ENCODE measurements at regions not wholly inside any gene's neighbourhood (a gene's known extent, or its start where the extent isn't known, plus 50 kb on each side); places are given as distances from the start of the nearest gene placed in this dataset.
"Not testable (repeated sequence)": the region's sequence is repeated elsewhere in the genome, so short reads cannot be mapped to it uniquely, and the experiment has no call there.

DNA sequence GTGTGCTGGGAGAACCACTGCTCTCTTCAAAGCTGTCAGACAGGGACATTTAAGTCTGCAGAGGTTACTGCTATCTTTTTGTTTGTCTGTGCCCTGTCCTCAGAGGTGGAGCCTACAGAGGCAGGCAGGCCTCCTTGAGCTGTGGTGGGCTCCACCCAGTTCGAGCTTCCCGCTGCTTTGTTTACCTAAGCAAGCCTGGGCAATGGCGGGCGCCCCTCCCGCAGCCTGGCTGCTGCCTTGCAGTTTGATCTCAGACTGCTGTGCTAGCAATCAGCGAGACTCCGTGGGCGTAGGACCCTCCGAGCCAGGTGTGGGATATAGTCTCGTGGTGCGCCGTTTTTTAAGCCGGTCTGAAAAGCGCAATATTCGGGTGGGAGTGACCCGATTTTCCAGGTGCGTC, 164.0 kb downstream of the HRH4 start:
- not testable (repeated sequence) for DNase-seq (ENCODE audit: low read depth in 2 of 2)

- DNase-seq (ENCODE audit: low read depth in 2 of 2): no peak
Measured at GRCh38 chr18:24627644-24628315, 167.3 kb downstream of the HRH4 start.

- DNase-seq (ENCODE audit: low read depth in 2 of 2): no peak
Measured at GRCh38 chr18:24628326-24628725, 167.9 kb downstream of the HRH4 start.

- DNase-seq (ENCODE audit: low read depth in 2 of 2): no peak
Measured at GRCh38 chr18:24629921-24630320, 169.5 kb downstream of the HRH4 start.

DNA sequence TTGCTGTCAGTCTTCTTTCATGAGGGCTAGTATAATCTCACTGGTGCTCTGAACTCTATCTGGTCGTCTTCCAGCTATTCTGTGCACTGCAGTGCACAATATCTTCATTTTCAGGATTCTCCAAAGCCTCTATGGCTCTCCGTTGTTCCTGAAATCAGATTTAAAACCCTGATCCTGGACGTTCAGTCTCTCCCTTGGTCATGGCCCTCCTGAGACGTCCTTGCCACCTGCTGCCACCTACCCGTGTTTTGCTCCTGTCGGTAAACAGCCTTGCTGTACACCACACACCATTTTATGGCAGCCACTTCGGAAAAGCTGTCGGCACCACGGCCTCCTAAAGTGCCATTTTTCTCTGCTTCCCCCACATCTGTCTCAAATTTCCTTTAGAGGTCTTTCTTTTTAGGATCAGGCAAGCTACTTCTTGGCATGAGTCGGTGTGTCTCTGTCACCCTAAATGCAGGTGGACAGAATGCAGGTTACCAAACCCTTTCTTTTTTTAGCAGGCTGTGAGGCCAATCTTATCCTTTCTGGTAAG, 170.0 kb downstream of the HRH4 start:
- DNase-seq (ENCODE audit: low read depth in 2 of 2): no peak

DNA sequence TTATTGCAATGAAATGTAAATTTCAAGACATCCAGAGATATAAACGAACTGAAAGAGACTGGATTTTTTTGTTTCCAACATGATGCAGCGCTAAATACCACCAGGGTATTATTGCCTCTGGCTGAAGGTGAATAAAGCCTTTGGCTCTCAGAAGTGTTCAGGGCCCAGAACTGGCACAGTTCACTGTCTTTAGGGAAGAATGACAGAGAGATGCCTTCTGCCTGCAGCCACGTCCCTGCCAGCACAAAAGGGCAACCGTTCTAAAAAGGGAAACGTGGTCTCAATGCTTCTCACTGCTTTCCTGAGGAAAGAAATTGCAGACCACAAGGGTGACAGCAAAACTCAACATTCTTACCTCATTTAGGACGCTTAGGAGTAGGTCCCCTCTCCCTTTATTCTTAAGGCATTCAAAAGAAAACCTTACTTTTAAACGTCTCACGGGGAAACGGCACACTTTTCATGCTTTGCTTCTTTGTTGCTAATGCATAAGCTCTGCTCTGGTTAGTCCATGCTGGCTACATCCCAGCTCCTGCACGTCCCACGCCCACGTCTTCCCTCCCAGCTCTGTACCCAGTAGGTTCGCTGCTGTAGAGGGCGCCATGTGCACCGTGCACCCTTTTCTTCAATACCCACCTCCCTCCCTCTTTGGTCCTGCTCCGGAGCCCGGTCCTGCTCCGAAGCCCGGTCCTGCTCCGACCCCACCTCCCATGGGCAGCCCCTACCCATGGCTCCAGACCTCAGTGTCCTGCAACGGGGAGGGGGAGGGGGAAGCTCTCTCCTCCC, 171.0 kb downstream of the HRH4 start:
- no peak for DNase-seq (ENCODE audit: low read depth in 2 of 2)

- DNase-seq (ENCODE audit: low read depth in 2 of 2): no peak
Measured at GRCh38 chr18:24632158-24632988, 171.9 kb downstream of the HRH4 start.

- DNase-seq (ENCODE audit: low read depth in 2 of 2): no peak
Measured at GRCh38 chr18:24633121-24633520, 172.7 kb downstream of the HRH4 start.

DNA sequence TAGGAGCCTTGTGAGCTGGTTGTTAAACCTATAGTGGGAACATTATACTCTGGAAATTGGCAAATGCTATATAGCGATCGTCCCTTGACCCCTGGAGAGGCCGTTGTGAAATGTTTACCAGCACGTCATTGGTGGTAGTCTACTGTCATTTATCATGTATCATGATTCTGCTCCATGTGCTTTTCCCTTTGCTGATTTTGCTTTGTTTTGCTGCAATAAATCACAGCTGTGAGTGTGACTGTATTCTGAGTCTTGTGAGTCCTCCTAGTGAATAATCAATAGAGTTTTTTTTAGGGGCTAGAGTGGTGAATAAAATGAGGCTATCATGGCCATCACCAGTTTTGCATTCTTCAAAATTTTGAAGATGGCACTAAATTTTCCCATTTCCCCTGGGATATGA, 189.1 kb downstream of the HRH4 start:
- no peak for DNase-seq (ENCODE audit: low read depth in 2 of 2)

GRCh38 chr18:24651434-24651833, 191.0 kb downstream of the HRH4 start:
- DNase-seq (ENCODE audit: low read depth in 2 of 2): no peak

GRCh38 chr18:24656050-24656449, 195.6 kb downstream of the HRH4 start:
- no peak for DNase-seq (ENCODE audit: low read depth in 2 of 2)

DNA sequence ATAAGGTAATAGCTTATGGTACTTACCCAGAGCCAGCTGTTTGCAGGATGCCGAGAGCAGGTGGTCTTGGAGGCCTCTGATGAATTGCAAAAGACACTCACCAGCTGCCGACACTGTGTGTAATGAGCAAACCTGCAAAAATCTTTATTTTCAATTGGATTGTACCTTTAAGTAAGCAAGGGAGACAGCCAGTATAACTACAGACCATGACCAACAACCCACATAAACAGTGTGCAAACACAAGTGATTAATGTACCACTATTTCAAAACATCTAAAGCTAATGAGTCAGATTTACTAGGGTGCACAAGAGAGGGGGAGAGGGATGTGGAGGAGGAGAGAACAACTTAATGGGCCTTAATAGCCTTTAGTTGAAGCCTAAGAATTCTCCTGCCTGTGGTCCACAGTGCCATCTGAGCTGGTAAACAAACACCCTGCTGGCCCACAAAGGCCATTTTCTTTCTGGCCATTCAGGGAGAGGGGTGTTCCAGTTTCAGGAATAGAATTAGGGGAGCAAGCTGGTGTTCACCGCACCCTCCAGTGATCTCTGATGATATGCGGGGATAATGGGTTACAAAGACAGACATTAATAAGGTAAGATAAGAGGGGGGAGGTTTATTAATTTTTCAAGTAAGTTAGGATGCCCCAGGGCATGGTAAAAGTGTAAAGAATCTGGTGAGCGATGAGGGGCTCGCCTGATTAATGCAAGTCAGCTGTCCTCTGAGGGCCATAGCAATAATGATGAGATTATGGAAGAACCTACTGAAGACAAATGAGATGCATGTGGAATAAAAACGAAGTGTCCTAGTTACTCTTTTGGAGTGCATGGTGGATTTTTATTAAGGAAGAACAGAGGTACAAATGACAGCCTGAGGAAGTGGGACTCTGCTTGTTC, 196.4 kb downstream of the HRH4 start:
- DNase-seq (ENCODE audit: low read depth in 2 of 2): no peak

GRCh38 chr18:24657444-24657842, 197.0 kb downstream of the HRH4 start:
- no peak for DNase-seq (ENCODE audit: low read depth in 2 of 2)

DNA sequence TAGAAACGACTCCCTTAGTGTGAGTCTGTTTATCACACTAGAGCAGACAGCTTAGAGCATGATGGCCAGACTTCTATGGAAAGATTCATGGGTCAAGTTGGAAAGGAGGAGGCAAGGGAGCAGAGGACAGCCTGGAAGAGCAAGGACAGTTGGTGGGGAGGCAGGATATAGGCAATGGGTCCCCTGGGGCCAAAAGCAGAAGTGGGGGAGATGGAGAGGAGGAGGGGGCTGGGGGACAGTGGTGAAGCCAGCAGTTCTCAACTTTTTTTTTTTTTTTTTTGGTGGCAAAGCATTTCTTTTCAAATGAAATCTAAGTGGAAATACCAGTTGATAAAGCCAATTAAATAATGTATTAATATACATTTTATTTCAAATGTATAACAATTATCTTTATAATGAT, 197.9 kb downstream of the HRH4 start:
- no peak for DNase-seq (ENCODE audit: low read depth in 2 of 2)

GRCh38 chr18:24659827-24660720, 199.6 kb downstream of the HRH4 start:
- no peak for DNase-seq (ENCODE audit: low read depth in 2 of 2)

- no peak for DNase-seq (ENCODE audit: low read depth in 2 of 2)
Measured at GRCh38 chr18:24660956-24661355, 200.5 kb downstream of the HRH4 start.

GRCh38 chr18:24662412-24662821, 202.0 kb downstream of the HRH4 start:
- no peak for DNase-seq (ENCODE audit: low read depth in 2 of 2)

DNA sequence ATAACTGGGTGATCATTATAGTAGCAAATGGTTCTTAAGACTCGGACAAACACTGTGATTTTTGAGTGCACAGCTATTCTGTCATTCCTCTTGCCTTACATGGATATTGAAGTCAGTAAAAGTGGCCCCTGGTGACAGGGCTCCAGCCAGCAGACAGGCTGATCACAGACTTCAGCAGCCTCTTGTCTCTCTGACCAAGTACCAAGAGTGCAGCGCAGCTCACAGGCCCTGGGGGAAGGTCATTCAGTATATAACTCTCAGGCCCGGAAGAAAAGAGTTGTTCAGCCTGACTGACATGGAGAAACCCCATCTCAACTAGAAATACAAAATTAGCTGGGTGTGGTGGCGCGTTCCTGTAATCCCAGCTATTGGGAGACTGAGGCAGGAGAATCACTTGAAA, 202.6 kb downstream of the HRH4 start:
- no peak for DNase-seq (ENCODE audit: low read depth in 2 of 2)

DNA sequence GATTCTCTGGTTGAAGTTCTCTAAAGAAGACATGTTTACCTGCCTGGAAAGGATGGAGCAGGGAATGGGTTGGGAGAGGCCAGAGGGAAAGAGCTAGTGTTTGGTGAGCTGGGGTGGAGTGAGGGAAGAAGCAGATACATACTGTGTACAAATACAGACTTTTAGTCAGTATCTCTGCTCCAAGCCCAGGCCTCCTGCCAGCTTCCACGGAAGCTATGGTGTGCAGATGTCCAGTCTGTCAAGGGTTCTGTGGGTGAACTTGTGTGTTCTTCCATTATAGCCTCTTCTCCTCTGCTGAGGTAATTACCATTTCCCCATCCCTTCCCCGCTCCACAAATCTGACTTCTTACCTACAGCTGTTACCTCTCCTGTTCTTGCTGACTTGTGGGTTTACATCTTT, 208.6 kb downstream of the HRH4 start:
- no peak for DNase-seq (ENCODE audit: low read depth in 2 of 2)

DNA sequence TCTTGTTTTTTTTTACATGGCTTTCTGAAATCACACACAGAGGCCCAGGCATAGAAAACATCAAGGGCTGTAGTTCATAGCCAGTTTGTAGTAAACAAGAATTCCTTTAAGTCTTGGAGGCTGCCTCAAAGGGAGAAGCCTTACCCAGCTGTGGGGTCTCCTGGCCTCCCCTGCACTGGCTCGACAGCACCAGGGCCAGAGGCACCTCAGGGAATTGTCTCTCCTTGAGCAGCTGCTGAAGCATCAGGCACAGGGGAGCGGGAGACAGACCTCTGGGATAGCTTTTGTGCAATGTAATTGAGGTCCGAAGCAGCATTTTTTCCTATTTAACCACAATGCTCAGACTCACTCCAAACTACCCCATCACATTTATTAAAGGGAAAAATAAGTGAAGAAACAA, 209.1 kb downstream of the HRH4 start:
- DNase-seq (ENCODE audit: low read depth in 2 of 2): no peak
